HepG2 (cell line): ENCODE measurements at regions not wholly inside any gene's neighbourhood (a gene's known extent, or its start where the extent isn't known, plus 50 kb on each side); places are given as distances from the start of the nearest gene placed in this dataset.

Source experiments
- ATAC-seq: fragments of 200-7000 bp; cut with Tn5 transposase; 3 replicates; pipeline ENCODE4 v1.9.1; 2020; ENCODE audit warnings: mild to moderate bottlenecking, moderate library complexity
- BruUV-seq: library from RNA; stranded (reverse); fragments of 400-500 nt; replicated peaks from 2 replicates; lab custom pipeline; 2021; lab: Mats Ljungman, UMichigan
- CTCF ChIA-PET: fragments of 300-600 bp; formaldehyde crosslinking; extraction: SDS; loops from one replicate; lab custom pipeline; 2021; ENCODE audit warnings: low total read pairs, inconsistent platforms, low intra/inter-chr PET ratio; lab: Yijun Ruan, JAX
- POLR2A ChIA-PET: fragments of 350-600 bp; sonication (Branson Sonifier 250); formaldehyde crosslinking; loops from one replicate; lab custom pipeline; 2020; ENCODE audit warnings: antibody characterized with exemption, inconsistent platforms; lab: Yijun Ruan, JAX
- DNase-seq: peaks from one replicate; pipeline ENCODE4 v3.0.0-alpha.2; 2015; ENCODE audit warnings: low spot score
- FAIRE-seq: peaks from 3 replicates; lab custom pipeline; 2011; peaks lifted over from hg19 to GRCh38; lab: Jason Lieb, UNC
- H2AFZ ChIP-seq: one replicate; pipeline ENCODE4 v1.6.1; 2011; ENCODE audit warnings: low read length, inconsistent platforms
- H3K27ac ChIP-seq: fragments of 300-600 bp; 3 replicates; pipeline ENCODE4 v1.8.0; 2011; ENCODE audit warnings: mixed run types, mild to moderate bottlenecking, mixed read lengths, low read length, inconsistent platforms; ENCODE audit not compliant: insufficient read depth; ENCODE audit errors: extremely low read length
- H3K27me3 ChIP-seq, 2 experiments: fragments of 200-600 bp in 1 of 2; 2 replicates in 1 of 2; 3 replicates in 1 of 2; pipeline versions ENCODE4 v1.6.0 to v1.8.0; 2011; ENCODE audit warnings: low read length in 2 of 2, mild to moderate bottlenecking in 2 of 2, moderate library complexity in 2 of 2, inconsistent platforms in 1 of 2; ENCODE audit not compliant: insufficient read depth in 2 of 2, control insufficient read depth in 1 of 2
- H3K36me3 ChIP-seq, 2 experiments: fragments of 200-600 bp in 1 of 2; replicated peaks in 1 of 2; 2 replicates in 1 of 2; 3 replicates in 1 of 2; pipeline versions ENCODE4 v1.5.1 to v1.8.0; 2011; ENCODE audit warnings: low read length in 2 of 2, inconsistent platforms in 1 of 2; ENCODE audit not compliant: insufficient read depth in 2 of 2, control insufficient read depth in 1 of 2
- H3K4me1 ChIP-seq: 2 replicates; pipeline ENCODE4 v1.5.1; 2012; ENCODE audit warnings: low read length, inconsistent platforms; ENCODE audit not compliant: insufficient read depth
- H3K4me2 ChIP-seq: 2 replicates; pipeline ENCODE4 v1.6.0; 2011; ENCODE audit warnings: low read depth, low read length, inconsistent platforms
- H3K4me3 ChIP-seq, 3 experiments: fragments of 200-600 bp in 1 of 3; sonication (generic), shearing (Covaris generic) in 1 of 3; replicated peaks in 1 of 3; 2 replicates each; pipeline ENCODE4 v1.5.1; 2011 to 2016; ENCODE audit warnings: low read length in 3 of 3, inconsistent platforms in 2 of 3, low read depth in 2 of 3, mild to moderate bottlenecking in 2 of 3, control low read depth in 1 of 3, mixed read lengths in 1 of 3; ENCODE audit not compliant: insufficient read depth in 1 of 3
- H3K79me2 ChIP-seq: one replicate; pipeline ENCODE4 v1.6.1; 2011; ENCODE audit warnings: low read length, inconsistent platforms; ENCODE audit not compliant: insufficient read depth
- H3K9ac ChIP-seq: 2 replicates; pipeline ENCODE4 v1.6.0; 2011; ENCODE audit warnings: mild to moderate bottlenecking, low read depth, low read length, inconsistent platforms; ENCODE audit not compliant: insufficient read depth
- H3K9me3 ChIP-seq: 2 replicates; pipeline ENCODE4 v1.5.1; 2012; ENCODE audit warnings: mild to moderate bottlenecking, low read length
- H4K20me1 ChIP-seq: 2 replicates; pipeline ENCODE4 v1.6.0; 2011; ENCODE audit warnings: inconsistent platforms, mild to moderate bottlenecking, low read length, moderate library complexity; ENCODE audit not compliant: insufficient read depth
- ZBTB42 ChIP-seq: sonication (generic); formaldehyde crosslinking; IDR thresholded peaks from 2 replicates; pipeline ENCODE4 v1.5.0; 2020; ENCODE audit warnings: mild to moderate bottlenecking, missing genetic modification reagents
- ZFYVE20 ChIP-seq: sonication (generic); formaldehyde crosslinking; IDR thresholded peaks from 2 replicates; pipeline ENCODE4 v1.8.0; 2023; ENCODE audit warnings: low read depth, mild to moderate bottlenecking, moderate library complexity, missing genetic modification reagents, borderline replicate concordance
- ZNF34 ChIP-seq: sonication (generic); formaldehyde crosslinking; IDR thresholded peaks from 2 replicates; pipeline ENCODE4 v1.4.0; 2020; ENCODE audit warnings: mild to moderate bottlenecking, missing genetic modification reagents, borderline replicate concordance
- WGBS: methylation state at CpG from one replicate; pipeline ENCODE4 v1.1.6; 2017; ENCODE audit warnings: low lambda C conversion rate; 5-methylcytosine and 5-hydroxymethylcytosine counted together
- in situ Hi-C: cut with HindIII; loops from 2 replicates; pipeline ENCODE4 v1.10.0; 2017; ENCODE audit warnings: low pct_unique_long_range_greater_than_20kb; ENCODE audit not compliant: extremely low pct_ligation_motif_present
- intact Hi-C: fragments of 100-400 bp; cut with micrococcal nuclease; formaldehyde crosslinking; loops from one replicate; pipeline ENCODE4 v1.10.0; 2022; ENCODE audit not compliant: unreplicated experiment
- TF ChIP-seq, protein P1 (sequence below): sonication (generic); formaldehyde crosslinking; IDR thresholded peaks from 2 replicates; pipeline ENCODE4 v1.5.1; 2020; ENCODE audit warnings: mild to moderate bottlenecking, missing genetic modification reagents
- TF ChIP-seq, protein P2 (sequence below): sonication (generic); formaldehyde crosslinking; IDR thresholded peaks from 2 replicates; pipeline ENCODE4 v1.8.1; 2023; ENCODE audit warnings: mild to moderate bottlenecking, missing genetic modification reagents, borderline replicate concordance
- TF ChIP-seq, protein P3 (sequence below): sonication (generic); formaldehyde crosslinking; IDR thresholded peaks from 2 replicates; pipeline ENCODE4 v1.4.0; 2020; ENCODE audit warnings: mild to moderate bottlenecking, missing genetic modification reagents
- TF ChIP-seq, protein P4 (sequence below): sonication (generic); formaldehyde crosslinking; conservative IDR thresholded peaks from 2 replicates; pipeline ENCODE4 v1.5.0; 2020; ENCODE audit warnings: missing genetic modification reagents
- TF ChIP-seq, protein P5 (sequence below): sonication (generic); formaldehyde crosslinking; IDR thresholded peaks from 2 replicates; pipeline ENCODE4 v1.8.1; 2022; ENCODE audit warnings: low read depth, mild to moderate bottlenecking, missing genetic modification reagents

DNA sequence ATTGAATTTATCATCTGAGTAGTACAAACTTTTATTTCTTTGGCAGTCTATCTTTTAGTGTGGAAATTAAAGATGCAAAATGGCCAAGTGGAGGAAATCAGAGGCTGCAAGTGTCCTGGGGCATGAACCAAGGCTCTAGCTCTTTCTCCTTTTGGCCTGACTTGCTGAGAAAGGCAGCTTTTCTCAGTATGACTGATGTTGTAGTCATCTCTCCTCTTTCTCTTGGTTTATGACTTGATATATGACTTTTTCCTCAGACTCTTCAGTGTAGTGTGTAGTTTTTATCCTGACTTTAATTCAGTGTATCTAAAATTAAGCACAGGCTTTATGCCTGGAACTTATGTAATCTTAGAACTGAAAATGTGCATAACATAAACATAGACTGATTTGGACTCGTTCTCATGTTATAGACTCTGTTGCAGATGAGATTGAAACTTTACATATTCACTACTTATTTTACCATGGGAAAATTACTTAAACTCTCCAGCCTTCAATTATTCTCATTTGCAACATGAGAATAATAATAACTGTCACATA lies 65.7 kb downstream of the SLITRK5 start:
- H3K27ac ChIP-seq, result no peak overlapping the region
- no peak overlapping the region for H3K4me3 ChIP-seq
- no peak for ATAC-seq
- in situ Hi-C loops (no loop called here), intact Hi-C loops (no loop called here)
- H3K36me3 ChIP-seq, result no peaks in the 10 kb centered on the region
- no peaks in the 10 kb centered on the region for H4K20me1 ChIP-seq
- no peak for FAIRE-seq
- 0% methylated on average over 1 of the region's 1 CpG for WGBS
- no peaks in the 10 kb centered on the region for H3K9me3 ChIP-seq
- H3K9ac ChIP-seq, result no peak overlapping the region
- H3K4me1 ChIP-seq, result no peaks in the 10 kb centered on the region
- no peak overlapping the region for H3K4me2 ChIP-seq
- H3K79me2 ChIP-seq, result no peaks in the 10 kb centered on the region
- ChIA-PET CTCF (no interaction called here), POLR2A (no interaction called here)
- no TSS peak for BruUV-seq
- H2AFZ ChIP-seq, result no peak overlapping the region
- H3K27me3 ChIP-seq, result no peaks in the 10 kb centered on the region
- DNase-seq, result no peak
- TF ChIP-seq ZBTB42 (CRISPR knock-in tag), result no peak
- TF ChIP-seq, protein P1, sequence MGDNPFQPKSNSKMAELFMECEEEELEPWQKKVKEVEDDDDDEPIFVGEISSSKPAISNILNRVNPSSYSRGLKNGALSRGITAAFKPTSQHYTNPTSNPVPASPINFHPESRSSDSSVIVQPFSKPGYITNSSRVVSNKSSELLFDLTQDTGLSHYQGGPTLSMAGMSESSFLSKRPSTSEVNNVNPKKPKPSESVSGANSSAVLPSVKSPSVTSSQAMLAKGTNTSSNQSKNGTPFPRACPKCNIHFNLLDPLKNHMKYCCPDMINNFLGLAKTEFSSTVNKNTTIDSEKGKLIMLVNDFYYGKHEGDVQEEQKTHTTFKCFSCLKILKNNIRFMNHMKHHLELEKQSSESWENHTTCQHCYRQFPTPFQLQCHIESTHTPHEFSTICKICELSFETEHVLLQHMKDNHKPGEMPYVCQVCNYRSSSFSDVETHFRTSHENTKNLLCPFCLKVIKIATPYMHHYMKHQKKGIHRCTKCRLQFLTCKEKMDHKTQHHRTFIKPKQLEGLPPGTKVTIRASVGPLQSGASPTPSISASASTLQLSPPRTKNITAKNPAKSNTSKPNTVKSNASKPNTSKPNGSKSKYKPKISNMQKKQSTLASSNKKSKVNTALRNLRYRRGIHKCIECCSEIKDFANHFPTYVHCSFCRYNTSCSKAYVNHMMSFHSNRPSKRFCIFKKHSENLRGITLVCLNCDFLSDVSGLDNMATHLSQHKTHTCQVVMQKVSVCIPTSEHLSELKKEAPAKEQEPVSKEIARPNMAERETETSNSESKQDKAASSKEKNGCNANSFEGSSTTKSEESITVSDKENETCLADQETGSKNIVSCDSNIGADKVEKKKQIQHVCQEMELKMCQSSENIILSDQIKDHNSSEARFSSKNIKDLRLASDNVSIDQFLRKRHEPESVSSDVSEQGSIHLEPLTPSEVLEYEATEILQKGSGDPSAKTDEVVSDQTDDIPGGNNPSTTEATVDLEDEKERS (CRISPR knock-in tag), result no peak
- TF ChIP-seq, protein P2, sequence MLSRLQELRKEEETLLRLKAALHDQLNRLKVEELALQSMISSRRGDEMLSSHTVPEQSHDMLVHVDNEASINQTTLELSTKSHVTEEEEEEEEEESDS (CRISPR knock-in tag), result no peak

DNA sequence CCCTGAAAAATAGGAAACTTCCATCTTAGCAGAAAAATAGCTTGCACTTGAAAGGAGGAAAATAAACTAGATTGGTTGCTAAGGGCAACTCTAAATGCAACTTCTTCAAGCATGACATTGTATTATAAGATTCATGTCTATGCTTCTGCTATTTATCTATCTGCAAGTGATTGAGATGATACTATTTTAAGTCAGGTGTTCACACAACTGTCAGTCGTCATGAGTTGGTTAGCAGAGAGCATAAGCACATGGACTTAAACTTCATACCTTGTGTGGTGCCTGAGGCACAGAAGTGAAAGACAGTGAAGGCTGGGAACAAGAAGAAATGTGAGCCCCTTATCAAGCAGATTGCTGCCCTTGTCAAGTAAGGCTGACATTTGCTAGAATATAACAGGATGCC lies 82.9 kb downstream of the SLITRK5 start:
- no peak overlapping the region for H3K4me2 ChIP-seq
- H4K20me1 ChIP-seq, result no peaks in the 10 kb centered on the region
- no peak overlapping the region for H3K27ac ChIP-seq
- H3K9ac ChIP-seq, result no peak overlapping the region
- no peaks in the 10 kb centered on the region for H3K4me1 ChIP-seq
- H2AFZ ChIP-seq, result no peak overlapping the region
- no peak overlapping the region for H3K4me3 ChIP-seq
- WGBS, result 7% methylated on average over 1 of the region's 1 CpG
- H3K27me3 ChIP-seq, result no peaks in the 10 kb centered on the region
- H3K79me2 ChIP-seq, result no peaks in the 10 kb centered on the region
- no TSS peak for BruUV-seq
- in situ Hi-C loops, result no loop called here
- DNase-seq (no peak), FAIRE-seq (no peak), ATAC-seq (no peak)
- intact Hi-C loops, result no loop called here
- ChIA-PET CTCF (no interaction called here), POLR2A (no interaction called here)
- no peaks in the 10 kb centered on the region for H3K36me3 ChIP-seq
- no peaks in the 10 kb centered on the region for H3K9me3 ChIP-seq
- TF ChIP-seq, protein P3, sequence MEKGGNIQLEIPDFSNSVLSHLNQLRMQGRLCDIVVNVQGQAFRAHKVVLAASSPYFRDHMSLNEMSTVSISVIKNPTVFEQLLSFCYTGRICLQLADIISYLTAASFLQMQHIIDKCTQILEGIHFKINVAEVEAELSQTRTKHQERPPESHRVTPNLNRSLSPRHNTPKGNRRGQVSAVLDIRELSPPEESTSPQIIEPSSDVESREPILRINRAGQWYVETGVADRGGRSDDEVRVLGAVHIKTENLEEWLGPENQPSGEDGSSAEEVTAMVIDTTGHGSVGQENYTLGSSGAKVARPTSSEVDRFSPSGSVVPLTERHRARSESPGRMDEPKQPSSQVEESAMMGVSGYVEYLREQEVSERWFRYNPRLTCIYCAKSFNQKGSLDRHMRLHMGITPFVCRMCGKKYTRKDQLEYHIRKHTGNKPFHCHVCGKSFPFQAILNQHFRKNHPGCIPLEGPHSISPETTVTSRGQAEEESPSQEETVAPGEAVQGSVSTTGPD (CRISPR knock-in tag), result no peak
- TF ChIP-seq, protein P4, sequence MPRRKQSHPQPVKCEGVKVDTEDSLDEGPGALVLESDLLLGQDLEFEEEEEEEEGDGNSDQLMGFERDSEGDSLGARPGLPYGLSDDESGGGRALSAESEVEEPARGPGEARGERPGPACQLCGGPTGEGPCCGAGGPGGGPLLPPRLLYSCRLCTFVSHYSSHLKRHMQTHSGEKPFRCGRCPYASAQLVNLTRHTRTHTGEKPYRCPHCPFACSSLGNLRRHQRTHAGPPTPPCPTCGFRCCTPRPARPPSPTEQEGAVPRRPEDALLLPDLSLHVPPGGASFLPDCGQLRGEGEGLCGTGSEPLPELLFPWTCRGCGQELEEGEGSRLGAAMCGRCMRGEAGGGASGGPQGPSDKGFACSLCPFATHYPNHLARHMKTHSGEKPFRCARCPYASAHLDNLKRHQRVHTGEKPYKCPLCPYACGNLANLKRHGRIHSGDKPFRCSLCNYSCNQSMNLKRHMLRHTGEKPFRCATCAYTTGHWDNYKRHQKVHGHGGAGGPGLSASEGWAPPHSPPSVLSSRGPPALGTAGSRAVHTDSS (CRISPR knock-in tag), result no peak
- TF ChIP-seq ZFYVE20 (no peak), ZNF34 (CRISPR knock-in tag) (no peak)
- TF ChIP-seq, protein P5, sequence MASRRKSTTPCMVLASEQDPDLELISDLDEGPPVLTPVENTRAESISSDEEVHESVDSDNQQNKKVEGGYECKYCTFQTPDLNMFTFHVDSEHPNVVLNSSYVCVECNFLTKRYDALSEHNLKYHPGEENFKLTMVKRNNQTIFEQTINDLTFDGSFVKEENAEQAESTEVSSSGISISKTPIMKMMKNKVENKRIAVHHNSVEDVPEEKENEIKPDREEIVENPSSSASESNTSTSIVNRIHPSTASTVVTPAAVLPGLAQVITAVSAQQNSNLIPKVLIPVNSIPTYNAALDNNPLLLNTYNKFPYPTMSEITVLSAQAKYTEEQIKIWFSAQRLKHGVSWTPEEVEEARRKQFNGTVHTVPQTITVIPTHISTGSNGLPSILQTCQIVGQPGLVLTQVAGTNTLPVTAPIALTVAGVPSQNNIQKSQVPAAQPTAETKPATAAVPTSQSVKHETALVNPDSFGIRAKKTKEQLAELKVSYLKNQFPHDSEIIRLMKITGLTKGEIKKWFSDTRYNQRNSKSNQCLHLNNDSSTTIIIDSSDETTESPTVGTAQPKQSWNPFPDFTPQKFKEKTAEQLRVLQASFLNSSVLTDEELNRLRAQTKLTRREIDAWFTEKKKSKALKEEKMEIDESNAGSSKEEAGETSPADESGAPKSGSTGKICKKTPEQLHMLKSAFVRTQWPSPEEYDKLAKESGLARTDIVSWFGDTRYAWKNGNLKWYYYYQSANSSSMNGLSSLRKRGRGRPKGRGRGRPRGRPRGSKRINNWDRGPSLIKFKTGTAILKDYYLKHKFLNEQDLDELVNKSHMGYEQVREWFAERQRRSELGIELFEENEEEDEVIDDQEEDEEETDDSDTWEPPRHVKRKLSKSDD, result no peak
